ENCODE measurements at regions not wholly inside any gene's neighbourhood (a gene's known extent, or its start where the extent isn't known, plus 50 kb on each side); places are given as distances from the start of the nearest gene placed in this dataset.

- Histone ChIP-seq H3K4me3 (no peak overlapping the region), H3K4me1 (no peaks in the 10 kb centered on the region), H3K36me3 (no peaks in the 10 kb centered on the region), H3K27me3 (replicated peaks in 1 of 7) (peaks cover 0 to 9% (median 0%) of the 10 kb centered on the region in 7 donors), H3K9me3 (no peaks in the 10 kb centered on the region), H3K27ac (no peak overlapping the region)
- no peak for DNase-seq
- intact Hi-C loops (cut with DNase I; ENCODE audit: low total_unique reads): no loop called here
- WGBS, 5 donors: 76 to 82% (median 80%) methylated on average over 6 of the region's 6 CpGs
- TF ChIP-seq POLR2AphosphoS5 (IDR thresholded peaks at IDR 0.05) (no peak), POLR2A (IDR thresholded peaks at IDR 0.05) (no peak), CTCF (IDR thresholded peaks at IDR 0.05 in 8 of 11, conservative IDR thresholded peaks at IDR 0.05 in 3 of 11) (no peak)
Observed at GRCh38 chr16:18003033-18003432, 333.5 kb downstream of the NPIPA8 start.

GRCh38 chr16:17998996-17999395 is 337.5 kb downstream of the NPIPA8 start:
- 72 to 90% (median 86%) methylated on average over 6 of the region's 6 CpGs for WGBS, 5 donors

GRCh38 chr16:17998550-17998949 is 338.0 kb downstream of the NPIPA8 start:
- no peak for TF ChIP-seq CTCF (IDR thresholded peaks at IDR 0.05 in 8 of 11, conservative IDR thresholded peaks at IDR 0.05 in 3 of 11)
- no peak for TF ChIP-seq POLR2A (IDR thresholded peaks at IDR 0.05)
- no peak for TF ChIP-seq POLR2AphosphoS5 (IDR thresholded peaks at IDR 0.05)
- H3K4me1 ChIP-seq: no peaks in the 10 kb centered on the region
- H3K27me3 ChIP-seq (replicated peaks in 1 of 7): peaks cover 0 to 3% (median 0%) of the 10 kb centered on the region in 7 donors
- no peak for DNase-seq
- no peaks in the 10 kb centered on the region for H3K9me3 ChIP-seq
- H3K4me3 ChIP-seq: no peak overlapping the region
- no peak overlapping the region for H3K27ac ChIP-seq
- no peaks in the 10 kb centered on the region for H3K36me3 ChIP-seq
- WGBS, 5 donors: 81 to 100% (median 94%) methylated on average over 1 of the region's 1 CpG
- intact Hi-C loops (cut with DNase I; ENCODE audit: low total_unique reads): no loop called here

More at GRCh38 chr16:17998996-17999395, 337.5 kb downstream of the NPIPA8 start:
- intact Hi-C loops (cut with DNase I; ENCODE audit: low total_unique reads): no loop called here
- DNase-seq: no peak
- H3K4me1 ChIP-seq: no peaks in the 10 kb centered on the region
- no peak overlapping the region for H3K4me3 ChIP-seq
- H3K27me3 ChIP-seq (replicated peaks in 1 of 7): peaks cover 0 to 2% (median 0%) of the 10 kb centered on the region in 7 donors
- H3K27ac ChIP-seq: no peak overlapping the region
- no peaks in the 10 kb centered on the region for H3K36me3 ChIP-seq
- TF ChIP-seq CTCF (IDR thresholded peaks at IDR 0.05 in 8 of 11, conservative IDR thresholded peaks at IDR 0.05 in 3 of 11) (no peak), POLR2AphosphoS5 (IDR thresholded peaks at IDR 0.05) (no peak), POLR2A (IDR thresholded peaks at IDR 0.05) (no peak)
- no peaks in the 10 kb centered on the region for H3K9me3 ChIP-seq

- DNase-seq: no peak
- Histone ChIP-seq H3K9me3 (no peaks in the 10 kb centered on the region), H3K27me3 (replicated peaks in 1 of 7) (peaks cover 0 to 12% (median 0%) of the 10 kb centered on the region in 7 donors), H3K4me1 (no peaks in the 10 kb centered on the region), H3K36me3 (no peaks in the 10 kb centered on the region), H3K27ac (no peak overlapping the region), H3K4me3 (no peak overlapping the region)
- TF ChIP-seq POLR2AphosphoS5 (IDR thresholded peaks at IDR 0.05) (no peak), POLR2A (IDR thresholded peaks at IDR 0.05) (no peak), CTCF (IDR thresholded peaks at IDR 0.05 in 8 of 11, conservative IDR thresholded peaks at IDR 0.05 in 3 of 11) (no peak)
- intact Hi-C loops (cut with DNase I; ENCODE audit: low total_unique reads): no loop called here
- 59 to 72% (median 65%) methylated on average over 5 of the region's 5 CpGs for WGBS, 5 donors
Observed at GRCh38 chr16:17994027-17994426, 342.5 kb downstream of the NPIPA8 start.
